ENCODE measurements at regions not wholly inside any gene's neighbourhood (a gene's known extent, or its start where the extent isn't known, plus 50 kb on each side); places are given as distances from the start of the nearest gene placed in this dataset.

DNA sequence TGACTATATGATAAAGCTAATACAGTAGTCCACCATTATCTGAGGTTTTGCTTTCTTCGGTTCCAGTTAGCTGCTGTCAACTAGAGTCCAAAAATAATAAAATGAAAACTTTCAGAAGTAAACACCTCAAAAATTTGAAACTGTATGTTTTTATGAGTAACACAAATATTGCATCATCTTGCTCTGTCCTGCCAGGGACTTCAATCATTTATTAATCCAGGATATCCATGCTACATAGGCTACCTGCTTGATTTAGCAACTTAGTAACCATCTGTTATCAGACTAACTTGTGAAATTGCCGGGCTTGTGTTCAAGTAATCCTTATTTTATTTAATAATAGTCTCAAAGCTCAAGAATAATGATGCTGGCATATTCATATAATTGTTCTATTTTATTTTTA lies 1537.8 kb upstream of the PABPC4L start:
- H3K27me3 Mint-ChIP-seq (ENCODE audit: low read depth, poor library complexity): no peaks in the 10 kb centered on the region
- TF ChIP-seq, protein P1, sequence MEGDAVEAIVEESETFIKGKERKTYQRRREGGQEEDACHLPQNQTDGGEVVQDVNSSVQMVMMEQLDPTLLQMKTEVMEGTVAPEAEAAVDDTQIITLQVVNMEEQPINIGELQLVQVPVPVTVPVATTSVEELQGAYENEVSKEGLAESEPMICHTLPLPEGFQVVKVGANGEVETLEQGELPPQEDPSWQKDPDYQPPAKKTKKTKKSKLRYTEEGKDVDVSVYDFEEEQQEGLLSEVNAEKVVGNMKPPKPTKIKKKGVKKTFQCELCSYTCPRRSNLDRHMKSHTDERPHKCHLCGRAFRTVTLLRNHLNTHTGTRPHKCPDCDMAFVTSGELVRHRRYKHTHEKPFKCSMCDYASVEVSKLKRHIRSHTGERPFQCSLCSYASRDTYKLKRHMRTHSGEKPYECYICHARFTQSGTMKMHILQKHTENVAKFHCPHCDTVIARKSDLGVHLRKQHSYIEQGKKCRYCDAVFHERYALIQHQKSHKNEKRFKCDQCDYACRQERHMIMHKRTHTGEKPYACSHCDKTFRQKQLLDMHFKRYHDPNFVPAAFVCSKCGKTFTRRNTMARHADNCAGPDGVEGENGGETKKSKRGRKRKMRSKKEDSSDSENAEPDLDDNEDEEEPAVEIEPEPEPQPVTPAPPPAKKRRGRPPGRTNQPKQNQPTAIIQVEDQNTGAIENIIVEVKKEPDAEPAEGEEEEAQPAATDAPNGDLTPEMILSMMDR (IDR thresholded peaks at IDR 0.05): no peak
- no peak for DNase-seq
- H3K4me1 Mint-ChIP-seq: no peaks in the 10 kb centered on the region
- no peaks in the 10 kb centered on the region for H3K9me3 Mint-ChIP-seq
- no peaks in the 10 kb centered on the region for H3K36me3 Mint-ChIP-seq (ENCODE audit: low read depth)
- H3K4me3 Mint-ChIP-seq: no peak overlapping the region
- no peak overlapping the region for H3K27ac Mint-ChIP-seq

DNA sequence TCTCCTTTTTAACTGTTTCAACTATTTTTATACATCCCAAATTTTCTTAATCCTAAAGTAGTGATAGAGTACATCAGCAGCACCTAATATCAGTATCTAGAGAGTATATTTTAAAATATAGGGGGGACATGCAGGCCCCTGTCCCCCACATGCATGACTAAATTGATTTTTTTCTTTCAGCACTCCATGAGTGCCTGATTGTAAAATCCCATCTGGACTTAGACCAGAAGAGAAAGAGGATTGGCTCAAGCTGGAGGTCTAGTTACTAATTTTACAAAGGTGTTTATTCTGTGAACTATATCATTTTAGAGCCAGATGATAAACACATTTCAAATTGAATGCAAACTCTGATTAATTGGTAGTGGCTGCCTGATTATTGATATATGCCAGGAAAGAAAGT lies 1533.9 kb upstream of the PABPC4L start:
- Mint-ChIP-seq H3K9me3 (no peaks in the 10 kb centered on the region), H3K4me3 (no peak overlapping the region), H3K4me1 (no peaks in the 10 kb centered on the region), H3K27me3 (ENCODE audit: low read depth, poor library complexity) (peaks cover 2% of the 10 kb centered on the region), H3K36me3 (ENCODE audit: low read depth) (no peaks in the 10 kb centered on the region), H3K27ac (no peak overlapping the region)
- DNase-seq: no peak
- TF ChIP-seq, protein P1 (IDR thresholded peaks at IDR 0.05): no peak

DNA sequence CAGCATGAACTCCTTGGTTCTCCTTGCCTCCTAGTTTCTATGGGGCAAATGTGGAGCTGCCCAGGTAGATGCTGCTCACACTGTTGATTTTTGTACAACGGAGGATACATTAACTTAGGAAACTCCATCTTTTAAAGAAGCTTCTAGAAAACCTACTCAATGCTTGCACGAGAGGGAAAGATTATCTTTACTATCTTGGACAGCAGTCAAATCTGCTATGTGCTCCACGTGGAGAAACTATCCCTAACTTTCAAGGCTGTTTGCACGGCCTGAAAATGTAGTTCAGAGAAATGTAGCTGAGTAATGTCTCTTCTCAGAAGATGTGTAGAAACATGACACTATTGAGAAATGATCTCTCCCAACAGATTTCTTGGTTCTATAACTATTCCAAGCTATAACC lies 1530.9 kb upstream of the PABPC4L start:
- Mint-ChIP-seq H3K4me1 (no peaks in the 10 kb centered on the region), H3K4me3 (no peak overlapping the region), H3K27me3 (ENCODE audit: low read depth, poor library complexity) (peaks cover 2% of the 10 kb centered on the region), H3K27ac (no peak overlapping the region), H3K9me3 (no peaks in the 10 kb centered on the region), H3K36me3 (ENCODE audit: low read depth) (no peaks in the 10 kb centered on the region)
- no peak for DNase-seq
- TF ChIP-seq, protein P1 (IDR thresholded peaks at IDR 0.05): no peak

DNA sequence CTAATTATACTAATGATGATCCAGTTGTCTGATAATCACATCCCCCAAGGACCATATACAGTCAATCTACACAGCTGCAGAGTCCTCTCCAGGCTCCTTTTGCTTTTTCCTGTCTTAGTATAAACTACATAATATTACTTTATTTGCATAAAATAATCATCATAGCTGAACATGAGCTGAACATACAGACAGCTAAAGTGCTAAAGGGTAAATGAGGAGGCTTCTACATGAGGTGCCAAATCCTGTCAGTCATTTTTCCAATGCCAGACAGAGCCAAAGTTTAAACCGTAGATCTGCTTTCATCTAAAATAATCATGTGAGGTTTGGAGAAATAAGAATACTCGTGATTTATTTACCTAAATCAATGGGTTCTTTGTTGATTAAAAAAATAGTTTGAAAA lies 1530.1 kb upstream of the PABPC4L start:
- H3K27ac Mint-ChIP-seq: no peak overlapping the region

DNA sequence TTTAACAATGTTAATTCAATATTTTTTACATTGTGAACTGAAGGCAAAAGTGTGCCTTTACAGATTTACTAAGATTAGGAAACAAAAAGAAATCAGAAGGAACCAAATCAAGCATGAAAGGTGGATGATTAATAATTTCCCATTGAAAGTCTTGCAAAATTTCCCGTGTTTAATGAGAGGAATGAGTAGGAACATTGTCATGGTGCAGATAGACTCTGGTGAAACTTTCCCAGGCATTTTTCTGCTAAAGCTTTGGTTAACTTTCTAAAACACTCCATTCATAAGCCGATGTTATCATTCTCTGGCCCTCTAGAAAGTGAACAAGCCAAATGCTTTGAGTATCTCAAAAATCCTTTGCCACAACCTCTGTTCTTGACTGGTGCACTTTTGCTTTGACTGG lies 1522.8 kb upstream of the PABPC4L start:
- Mint-ChIP-seq H3K9me3 (no peaks in the 10 kb centered on the region), H3K36me3 (ENCODE audit: low read depth) (no peaks in the 10 kb centered on the region), H3K4me3 (no peak overlapping the region)

More for the DNA sequence above, 1530.1 kb upstream of the PABPC4L start:
- Mint-ChIP-seq H3K36me3 (ENCODE audit: low read depth) (no peaks in the 10 kb centered on the region), H3K4me3 (no peak overlapping the region), H3K4me1 (no peaks in the 10 kb centered on the region), H3K9me3 (no peaks in the 10 kb centered on the region), H3K27me3 (ENCODE audit: low read depth, poor library complexity) (peaks cover 2% of the 10 kb centered on the region)
- TF ChIP-seq, protein P1 (IDR thresholded peaks at IDR 0.05): no peak
- no peak for DNase-seq

DNA sequence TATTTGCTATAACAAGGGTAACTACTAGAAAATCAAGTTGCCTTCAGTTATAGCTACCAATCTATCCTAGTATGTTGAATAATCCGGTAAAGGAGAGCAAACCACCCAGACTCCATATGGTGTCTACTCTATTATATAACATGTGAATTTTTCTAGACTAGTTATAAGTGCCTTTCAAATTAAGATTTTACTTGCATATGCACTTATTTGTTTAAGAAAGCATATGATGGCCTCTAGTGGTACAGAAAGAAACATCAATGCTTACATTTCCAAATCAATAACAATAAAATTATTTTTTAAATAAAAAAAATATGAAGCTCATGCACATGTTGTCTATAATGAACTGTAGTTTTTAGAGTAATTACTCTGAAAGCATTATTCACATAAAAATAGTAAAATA lies 1516.4 kb upstream of the PABPC4L start:
- no peak overlapping the region for H3K27ac Mint-ChIP-seq

More for the DNA sequence above, 1522.8 kb upstream of the PABPC4L start:
- H3K27ac Mint-ChIP-seq: no peak overlapping the region
- DNase-seq: no peak
- H3K4me1 Mint-ChIP-seq: no peaks in the 10 kb centered on the region
- no peaks in the 10 kb centered on the region for H3K27me3 Mint-ChIP-seq (ENCODE audit: low read depth, poor library complexity)
- TF ChIP-seq, protein P1 (IDR thresholded peaks at IDR 0.05): no peak

More for the DNA sequence above, 1516.4 kb upstream of the PABPC4L start:
- Mint-ChIP-seq H3K4me1 (no peaks in the 10 kb centered on the region), H3K36me3 (ENCODE audit: low read depth) (no peaks in the 10 kb centered on the region), H3K27me3 (ENCODE audit: low read depth, poor library complexity) (peaks cover 3% of the 10 kb centered on the region), H3K9me3 (no peaks in the 10 kb centered on the region), H3K4me3 (no peak overlapping the region)
- DNase-seq: no peak
- TF ChIP-seq, protein P1 (IDR thresholded peaks at IDR 0.05): no peak

Measured in nephron progenitor cell (in vitro differentiated cells).